ENCODE measurements at regions not wholly inside any gene's neighbourhood (a gene's known extent, or its start where the extent isn't known, plus 50 kb on each side); places are given as distances from the start of the nearest gene placed in this dataset.
"Not testable (repeated sequence)": the region's sequence is repeated elsewhere in the genome, so short reads cannot be mapped to it uniquely, and the experiment has no call there.

DNA sequence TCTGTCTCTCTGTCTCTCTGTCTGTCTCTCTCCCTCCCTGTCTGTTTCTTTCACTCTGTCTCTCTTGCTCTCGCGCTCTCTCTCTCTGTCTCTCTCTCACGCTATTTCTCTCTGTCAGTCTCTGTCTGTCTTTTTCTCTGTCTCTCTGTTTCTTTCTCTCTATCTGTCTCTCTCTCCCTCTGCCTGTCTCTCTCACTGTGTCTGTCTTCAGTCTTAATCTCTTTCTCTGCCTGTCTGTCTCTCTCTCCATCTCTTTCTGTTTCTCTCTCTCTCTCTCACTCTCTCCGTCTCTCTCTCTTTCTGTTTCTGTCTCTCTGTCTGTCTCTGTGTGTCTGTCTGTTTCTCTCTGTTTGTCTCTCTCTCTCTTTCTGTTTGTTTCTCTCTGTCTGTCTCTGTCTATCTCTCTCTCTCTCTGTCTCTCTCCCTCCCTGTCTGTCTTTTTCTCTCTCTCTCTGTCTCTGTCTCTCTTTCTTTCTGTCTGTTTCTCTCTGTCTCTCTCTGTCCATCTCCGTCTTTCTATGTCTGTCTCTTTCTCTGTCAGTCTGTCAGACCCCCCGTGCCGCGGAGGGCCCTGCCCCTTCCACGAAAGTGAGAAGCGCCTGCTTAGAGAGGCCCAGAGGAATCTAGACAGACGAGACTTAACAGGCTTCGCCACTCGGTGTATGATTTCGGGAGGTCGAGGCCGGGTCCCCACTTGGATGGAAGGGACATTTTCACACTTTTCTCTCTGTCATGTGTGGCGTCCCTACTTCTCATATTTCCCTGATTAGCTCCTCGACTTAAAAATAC lies 346.3 kb upstream of the DEFB115 start:
- no peak for DNase-seq
- peak overlapping the region; percentile 89 for H3K4me3 Mint-ChIP-seq
- H3K9me3 Mint-ChIP-seq, result peaks cover under 1% of the 10 kb centered on the region
- H3K27ac Mint-ChIP-seq, result peak overlapping the region; percentile 90; the same call in 1 of the 2 replicates
- H3K36me3 Mint-ChIP-seq (ENCODE audit: low read depth), result peaks cover 4% of the 10 kb centered on the region; the same call in 1 of the 2 replicates
- H3K27me3 Mint-ChIP-seq (ENCODE audit: insufficient read depth), result peaks cover 12% of the 10 kb centered on the region
- H3K4me1 Mint-ChIP-seq (ENCODE audit: low read depth), result peaks cover 48% of the 10 kb centered on the region
- TF ChIP-seq, protein P1, sequence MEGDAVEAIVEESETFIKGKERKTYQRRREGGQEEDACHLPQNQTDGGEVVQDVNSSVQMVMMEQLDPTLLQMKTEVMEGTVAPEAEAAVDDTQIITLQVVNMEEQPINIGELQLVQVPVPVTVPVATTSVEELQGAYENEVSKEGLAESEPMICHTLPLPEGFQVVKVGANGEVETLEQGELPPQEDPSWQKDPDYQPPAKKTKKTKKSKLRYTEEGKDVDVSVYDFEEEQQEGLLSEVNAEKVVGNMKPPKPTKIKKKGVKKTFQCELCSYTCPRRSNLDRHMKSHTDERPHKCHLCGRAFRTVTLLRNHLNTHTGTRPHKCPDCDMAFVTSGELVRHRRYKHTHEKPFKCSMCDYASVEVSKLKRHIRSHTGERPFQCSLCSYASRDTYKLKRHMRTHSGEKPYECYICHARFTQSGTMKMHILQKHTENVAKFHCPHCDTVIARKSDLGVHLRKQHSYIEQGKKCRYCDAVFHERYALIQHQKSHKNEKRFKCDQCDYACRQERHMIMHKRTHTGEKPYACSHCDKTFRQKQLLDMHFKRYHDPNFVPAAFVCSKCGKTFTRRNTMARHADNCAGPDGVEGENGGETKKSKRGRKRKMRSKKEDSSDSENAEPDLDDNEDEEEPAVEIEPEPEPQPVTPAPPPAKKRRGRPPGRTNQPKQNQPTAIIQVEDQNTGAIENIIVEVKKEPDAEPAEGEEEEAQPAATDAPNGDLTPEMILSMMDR (IDR thresholded peaks at IDR 0.05), result no peak

DNA sequence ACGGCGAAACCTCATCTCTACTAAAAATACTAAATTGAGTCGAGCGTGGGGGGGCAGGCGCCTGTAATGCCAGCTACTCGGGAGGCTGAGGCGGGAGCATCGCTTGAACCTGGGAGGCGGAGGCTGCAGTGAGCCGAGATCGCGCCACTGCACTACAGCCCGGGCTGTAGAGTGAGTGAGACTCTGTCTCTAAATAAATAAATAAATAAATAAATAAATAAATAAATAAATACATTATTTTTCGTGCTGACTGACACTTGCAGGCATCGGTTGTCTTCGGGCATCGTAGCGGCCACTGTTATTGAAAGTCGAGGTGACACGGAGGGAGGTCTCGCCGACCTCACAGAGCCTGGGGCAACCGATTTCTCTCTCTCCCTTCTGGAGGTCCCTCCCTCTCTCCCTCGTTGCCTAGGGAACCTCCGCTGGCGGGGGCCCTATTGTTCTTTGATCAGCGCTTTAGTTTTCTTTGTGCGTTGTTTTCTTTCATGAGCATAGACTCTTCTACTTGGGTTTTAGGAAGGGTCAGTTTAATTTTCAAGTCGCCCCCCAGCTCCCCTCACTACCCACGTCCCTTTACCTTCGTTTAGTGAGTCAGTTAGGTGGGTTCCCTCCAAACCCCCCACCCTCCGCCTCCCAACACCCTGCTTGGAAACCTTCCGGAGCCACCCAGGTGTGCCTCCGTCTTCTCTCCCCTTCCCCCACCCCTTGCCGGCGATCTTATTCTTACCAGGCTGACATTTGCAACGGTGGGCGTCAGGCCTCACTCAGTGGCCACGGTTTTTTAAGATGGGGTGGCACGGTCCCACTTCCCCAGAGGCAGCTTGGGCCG lies 345.4 kb upstream of the DEFB115 start:
- peaks cover 48% of the 10 kb centered on the region for H3K4me1 Mint-ChIP-seq (ENCODE audit: low read depth)
- not testable (repeated sequence) for H3K36me3 Mint-ChIP-seq (ENCODE audit: low read depth); H3K9me3 Mint-ChIP-seq; DNase-seq
- H3K4me3 Mint-ChIP-seq, result peak overlapping the region; percentile 89
- H3K27ac Mint-ChIP-seq, result peak overlapping the region; percentile 44; the same call in 1 of the 2 replicates
- H3K27me3 Mint-ChIP-seq (ENCODE audit: insufficient read depth), result peaks cover 12% of the 10 kb centered on the region

DNA sequence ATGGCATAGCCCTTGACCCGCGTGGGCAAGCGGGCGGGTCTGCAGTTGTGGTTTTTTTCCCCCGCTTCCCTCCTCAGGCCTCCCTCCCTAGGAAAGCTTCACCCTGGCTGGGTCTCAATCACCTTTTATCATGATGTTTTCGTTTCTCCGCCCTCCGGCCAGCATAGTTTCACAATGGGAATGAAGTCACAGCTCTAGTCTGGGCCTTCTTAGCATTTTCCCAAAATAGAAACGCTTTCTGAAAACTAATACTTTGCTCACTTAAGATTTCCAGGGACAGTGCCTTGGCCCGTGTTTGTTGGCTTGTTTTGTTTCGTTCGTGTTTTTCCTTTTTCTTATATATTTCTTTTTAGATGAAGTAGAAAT lies 344.8 kb upstream of the DEFB115 start:
- Mint-ChIP-seq H3K4me3 (peak overlapping the region; percentile 75), H3K27me3 (ENCODE audit: insufficient read depth) (peaks cover 12% of the 10 kb centered on the region), H3K4me1 (ENCODE audit: low read depth) (peaks cover 48% of the 10 kb centered on the region), H3K27ac (peak overlapping the region; percentile 44)
- not testable (repeated sequence) for H3K36me3 Mint-ChIP-seq (ENCODE audit: low read depth); H3K9me3 Mint-ChIP-seq
- peak; percentile 11 for DNase-seq

DNA sequence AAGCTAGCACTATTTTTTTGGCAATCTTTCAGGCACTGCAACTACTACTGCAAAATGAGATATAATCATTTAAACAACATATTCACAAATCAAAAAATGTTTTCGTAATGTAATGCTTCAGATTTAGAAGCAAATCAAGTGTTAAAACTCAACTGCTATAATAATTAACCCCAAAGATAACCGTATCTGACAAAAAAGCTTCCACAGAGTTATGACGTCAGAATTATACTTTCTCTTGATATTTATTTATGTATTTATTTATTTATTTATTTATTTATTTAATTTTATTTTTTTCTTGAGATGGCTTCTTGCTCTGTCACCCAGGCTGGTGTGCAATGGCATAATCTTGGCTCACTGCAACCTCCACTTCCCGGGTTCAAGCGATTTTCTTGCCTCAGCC lies 341.1 kb upstream of the DEFB115 start:
- not testable (repeated sequence) for H3K36me3 Mint-ChIP-seq (ENCODE audit: low read depth); H3K9me3 Mint-ChIP-seq; H3K27ac Mint-ChIP-seq; H3K27me3 Mint-ChIP-seq (ENCODE audit: insufficient read depth); DNase-seq; H3K4me3 Mint-ChIP-seq
- peaks cover 24% of the 10 kb centered on the region for H3K4me1 Mint-ChIP-seq (ENCODE audit: low read depth)

DNA sequence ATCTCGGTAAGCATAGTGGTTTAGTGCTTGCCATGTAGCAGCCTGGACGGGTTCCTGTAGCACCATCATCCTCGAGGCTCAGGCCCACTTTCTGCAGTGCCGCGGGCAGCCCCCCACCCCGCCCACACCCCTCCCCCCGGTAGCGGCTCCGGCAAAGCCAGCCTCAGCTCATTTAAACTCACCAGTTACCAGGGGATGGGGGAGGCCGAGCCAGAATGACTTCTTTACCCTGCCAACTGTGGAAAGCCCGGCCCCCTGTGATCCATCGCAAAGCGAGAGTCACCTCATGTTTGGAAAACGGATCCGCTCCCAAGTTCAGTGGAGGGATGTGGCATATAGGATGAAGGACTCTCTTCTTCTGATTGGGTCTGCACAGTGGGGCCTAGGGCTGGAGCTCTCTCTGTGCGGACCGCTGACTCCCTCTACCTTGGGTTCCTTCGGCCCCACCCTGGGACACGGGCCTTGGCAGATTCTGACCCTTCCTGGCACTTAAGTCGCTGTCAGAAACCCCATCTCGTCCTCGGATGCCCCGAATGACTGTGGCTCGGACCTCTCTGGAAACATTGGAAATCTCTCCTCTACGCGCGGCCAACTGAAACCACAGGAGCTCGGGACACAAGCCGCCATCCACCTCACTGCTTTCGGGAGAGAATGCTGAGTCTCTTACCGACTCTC lies 337.8 kb upstream of the DEFB115 start:
- peaks cover 5% of the 10 kb centered on the region; the same call in 1 of the 2 replicates for H3K36me3 Mint-ChIP-seq (ENCODE audit: low read depth)

DNA sequence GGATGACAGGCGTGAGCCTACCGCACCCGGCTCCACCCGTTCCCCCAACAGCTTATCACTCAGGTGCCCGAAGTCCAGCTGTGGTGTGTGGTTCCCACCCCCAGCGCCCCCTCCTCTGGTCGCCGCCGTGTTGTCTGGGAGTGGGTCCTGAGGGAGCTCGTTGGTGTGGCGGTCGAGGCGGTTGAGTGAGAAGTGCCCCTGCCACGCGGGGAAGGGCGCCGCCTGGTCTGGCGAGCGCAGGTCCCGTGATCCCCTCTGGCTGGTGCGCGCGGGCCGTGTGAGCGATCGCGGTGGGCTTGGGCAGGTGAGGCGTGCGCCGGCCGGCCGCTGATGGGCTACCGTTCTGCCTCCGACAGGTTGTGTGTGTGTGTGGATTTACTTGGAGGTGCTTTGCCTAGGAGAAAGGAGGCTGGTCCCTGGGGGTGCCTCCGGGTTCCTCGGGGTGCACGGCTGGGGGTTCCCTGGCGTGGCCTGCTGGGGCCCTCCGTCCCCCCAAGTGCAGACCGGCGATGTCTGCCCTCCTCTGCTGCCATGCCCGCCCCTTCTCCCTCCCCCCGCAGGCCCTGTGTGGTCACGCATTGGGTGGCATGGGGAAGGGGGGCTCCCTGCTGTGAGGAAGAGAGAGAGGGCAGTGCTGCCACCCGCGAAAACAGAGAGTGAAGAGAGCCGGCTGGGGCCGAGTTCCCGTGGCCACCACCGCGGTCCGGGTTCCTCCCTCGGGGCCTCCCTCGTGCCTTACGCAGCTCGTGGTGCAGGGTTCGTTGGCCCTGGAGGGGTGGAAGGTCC lies 336.0 kb upstream of the DEFB115 start:
- Mint-ChIP-seq H3K27ac (no peak overlapping the region), H3K27me3 (ENCODE audit: insufficient read depth) (no peaks in the 10 kb centered on the region), H3K9me3 (peaks cover 34% of the 10 kb centered on the region), H3K4me1 (ENCODE audit: low read depth) (no peaks in the 10 kb centered on the region), H3K4me3 (no peak overlapping the region), H3K36me3 (ENCODE audit: low read depth) (peaks cover 16% of the 10 kb centered on the region; the same call in 1 of the 2 replicates)
- TF ChIP-seq, protein P1 (IDR thresholded peaks at IDR 0.05), result no peak
- DNase-seq, result no peak

More for the DNA sequence above, 337.8 kb upstream of the DEFB115 start:
- Mint-ChIP-seq H3K27ac (no peak overlapping the region), H3K27me3 (ENCODE audit: insufficient read depth) (peaks cover under 1% of the 10 kb centered on the region; the same call in 1 of the 2 replicates), H3K4me1 (ENCODE audit: low read depth) (no peaks in the 10 kb centered on the region; the same call in 1 of the 2 replicates), H3K4me3 (no peak overlapping the region), H3K9me3 (peaks cover 16% of the 10 kb centered on the region)
- DNase-seq, result no peak
- TF ChIP-seq, protein P1 (IDR thresholded peaks at IDR 0.05), result no peak

Data from HFFc6 (cell line).